Retinal pigment epithelial cell (primary cell): ENCODE measurements at regions not wholly inside any gene's neighbourhood (a gene's known extent, or its start where the extent isn't known, plus 50 kb on each side); places are given as distances from the start of the nearest gene placed in this dataset.

Experiments used
- DNase-seq: peaks from one replicate; pipeline ENCODE4 v3.0.0-alpha.2; 2010; ENCODE audit warnings: low read depth
- H3K4me3 ChIP-seq: 2 replicates; pipeline ENCODE4 v1.5.1; 2011; ENCODE audit warnings: mild to moderate bottlenecking, low read length, control low read depth, moderate library complexity
- TF ChIP-seq, protein P1 (sequence below): conservative IDR thresholded peaks from 2 replicates; pipeline ENCODE4 v1.5.1; 2011; ENCODE audit warnings: low read depth, low read length, control low read depth, inconsistent platforms

DNA sequence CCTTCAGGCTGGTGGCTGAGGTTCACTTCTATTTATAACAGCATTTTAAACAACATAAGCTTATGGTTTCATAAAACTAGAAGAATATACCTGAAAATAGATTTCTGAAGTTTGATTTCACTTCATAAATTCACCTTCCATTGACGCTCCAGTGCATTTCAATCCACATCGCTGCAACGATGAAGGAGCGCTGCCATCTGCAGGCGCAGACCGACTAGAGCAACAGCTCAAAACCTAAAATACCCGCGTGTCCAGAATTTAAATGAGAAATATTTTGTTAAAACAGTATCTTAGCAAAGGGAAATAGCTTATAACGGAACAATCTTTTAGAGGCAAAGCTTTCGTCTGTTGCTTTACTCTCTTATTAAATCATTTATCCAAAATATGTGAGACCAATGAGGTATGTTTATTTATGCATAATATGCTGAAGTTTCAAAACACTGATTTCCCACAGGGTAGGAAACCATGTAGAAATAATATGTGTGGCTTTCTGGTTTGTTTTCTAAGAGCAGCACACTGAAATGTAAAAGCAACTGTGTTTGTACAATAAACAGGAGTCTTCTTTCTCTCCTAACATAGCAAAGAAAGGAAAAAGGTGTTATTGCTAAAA lies 816.4 kb upstream of the FRG1 start:
- no peak for DNase-seq
- H3K4me3 ChIP-seq, result no peak overlapping the region
- TF ChIP-seq, protein P1, sequence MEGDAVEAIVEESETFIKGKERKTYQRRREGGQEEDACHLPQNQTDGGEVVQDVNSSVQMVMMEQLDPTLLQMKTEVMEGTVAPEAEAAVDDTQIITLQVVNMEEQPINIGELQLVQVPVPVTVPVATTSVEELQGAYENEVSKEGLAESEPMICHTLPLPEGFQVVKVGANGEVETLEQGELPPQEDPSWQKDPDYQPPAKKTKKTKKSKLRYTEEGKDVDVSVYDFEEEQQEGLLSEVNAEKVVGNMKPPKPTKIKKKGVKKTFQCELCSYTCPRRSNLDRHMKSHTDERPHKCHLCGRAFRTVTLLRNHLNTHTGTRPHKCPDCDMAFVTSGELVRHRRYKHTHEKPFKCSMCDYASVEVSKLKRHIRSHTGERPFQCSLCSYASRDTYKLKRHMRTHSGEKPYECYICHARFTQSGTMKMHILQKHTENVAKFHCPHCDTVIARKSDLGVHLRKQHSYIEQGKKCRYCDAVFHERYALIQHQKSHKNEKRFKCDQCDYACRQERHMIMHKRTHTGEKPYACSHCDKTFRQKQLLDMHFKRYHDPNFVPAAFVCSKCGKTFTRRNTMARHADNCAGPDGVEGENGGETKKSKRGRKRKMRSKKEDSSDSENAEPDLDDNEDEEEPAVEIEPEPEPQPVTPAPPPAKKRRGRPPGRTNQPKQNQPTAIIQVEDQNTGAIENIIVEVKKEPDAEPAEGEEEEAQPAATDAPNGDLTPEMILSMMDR, result peak; percentile 60

- no peak overlapping the region for H3K4me3 ChIP-seq
- DNase-seq, result no peak
- TF ChIP-seq, protein P1, result no peak
Measured at GRCh38 chr4:189124791-189125190, 815.9 kb upstream of the FRG1 start.

GRCh38 chr4:189126040-189126439 lies 814.6 kb upstream of the FRG1 start:
- H3K4me3 ChIP-seq, result no peak overlapping the region
- DNase-seq, result no peak
- TF ChIP-seq, protein P1, result no peak

DNA sequence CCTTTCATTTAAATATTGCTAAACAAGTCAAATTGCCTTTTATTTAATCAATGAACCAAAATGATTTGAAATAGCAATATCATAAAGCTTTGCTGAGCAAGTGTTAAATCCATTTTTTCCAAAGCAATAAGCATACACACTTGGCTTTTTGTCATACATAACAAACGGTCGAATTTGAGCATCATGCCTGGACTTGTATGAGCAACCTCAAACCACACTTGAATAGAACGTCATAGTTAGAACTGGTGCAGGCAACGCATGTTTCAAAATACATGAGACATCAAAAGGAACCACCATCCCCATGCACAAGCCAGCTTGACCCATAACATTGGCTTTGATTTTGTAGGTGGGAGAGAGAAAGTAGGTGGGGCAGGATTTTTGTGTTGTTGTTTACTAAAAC lies 812.3 kb upstream of the FRG1 start:
- TF ChIP-seq, protein P1, result no peak
- DNase-seq, result no peak

GRCh38 chr4:189129044-189129694 lies 811.5 kb upstream of the FRG1 start:
- TF ChIP-seq, protein P1, result no peak
- no peak for DNase-seq
- H3K4me3 ChIP-seq, result no peak overlapping the region

More for the DNA sequence above, 812.3 kb upstream of the FRG1 start:
- no peak overlapping the region for H3K4me3 ChIP-seq

DNA sequence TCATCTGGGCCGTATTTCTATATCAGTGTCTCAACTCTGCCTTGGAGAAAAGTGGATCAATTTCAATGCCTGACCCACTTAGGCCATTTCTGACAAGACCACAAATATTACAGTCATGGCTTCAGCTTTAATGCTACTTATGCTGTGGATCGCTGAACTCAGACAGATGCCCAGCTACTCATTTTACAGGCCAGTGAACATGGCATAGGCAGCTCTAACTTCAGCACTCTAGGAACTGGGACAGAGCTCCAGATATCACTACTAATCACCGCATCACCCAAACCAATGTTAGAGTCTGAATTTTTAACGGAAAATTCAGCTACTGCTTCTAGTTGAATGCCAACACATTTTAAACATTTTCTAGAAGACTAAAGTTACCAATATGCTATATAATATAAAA lies 809.6 kb upstream of the FRG1 start:
- H3K4me3 ChIP-seq, result no peak overlapping the region
- DNase-seq, result no peak
- TF ChIP-seq, protein P1, result no peak

DNA sequence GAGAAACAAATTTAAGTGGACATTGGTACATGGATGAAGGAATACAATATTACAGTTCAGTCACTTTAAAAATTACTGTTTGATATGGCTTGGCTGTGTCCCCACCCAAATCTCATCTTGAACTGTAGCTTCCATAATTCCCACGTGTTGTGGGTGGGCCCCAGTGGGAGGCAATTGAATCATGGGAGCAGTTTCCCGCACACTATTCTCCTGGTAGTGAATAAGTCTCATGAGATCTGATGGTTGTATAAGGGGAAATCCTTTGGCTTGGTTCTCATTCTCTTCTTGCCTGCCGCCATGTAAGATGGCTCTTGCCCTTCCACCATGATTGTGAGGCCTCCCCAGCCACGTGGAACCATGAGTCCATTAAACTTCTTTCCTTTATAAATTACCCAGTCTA lies 804.2 kb upstream of the FRG1 start:
- TF ChIP-seq, protein P1, result no peak
- H3K4me3 ChIP-seq, result no peak overlapping the region
- no peak for DNase-seq
